Mucosa of stomach (tissue), 1 donor: ENCODE measurements at regions not wholly inside any gene's neighbourhood (a gene's known extent, or its start where the extent isn't known, plus 50 kb on each side); places are given as distances from the start of the nearest gene placed in this dataset.

ENCODE experiments used
- H3K27me3 ChIP-seq: one replicate; pipeline ENCODE4 v1.7.0; 2013; ENCODE audit warnings: mild to moderate bottlenecking, low read length; ENCODE audit not compliant: control insufficient read depth, insufficient read depth
- H3K36me3 ChIP-seq: one replicate; pipeline ENCODE4 v1.7.0; 2013; ENCODE audit warnings: low read length; ENCODE audit not compliant: control insufficient read depth, insufficient read depth
- H3K4me1 ChIP-seq: one replicate; pipeline ENCODE4 v1.7.0; 2013; ENCODE audit warnings: mild to moderate bottlenecking, low read length; ENCODE audit not compliant: control insufficient read depth, insufficient read depth
- H3K4me3 ChIP-seq: one replicate; pipeline ENCODE4 v1.7.0; 2013; ENCODE audit warnings: low read length
- H3K9ac ChIP-seq: one replicate; pipeline ENCODE4 v1.7.0; 2013; ENCODE audit warnings: mild to moderate bottlenecking, low read length, moderate library complexity
- H3K9me3 ChIP-seq: one replicate; pipeline ENCODE4 v1.7.0; 2013; ENCODE audit warnings: mild to moderate bottlenecking, low read length, moderate library complexity; ENCODE audit not compliant: control insufficient read depth
- donor health status: Pancreatic carcinoma.

- H3K36me3 ChIP-seq: no peaks in the 10 kb centered on the region
- H3K4me3 ChIP-seq: no peak overlapping the region
- no peaks in the 10 kb centered on the region for H3K4me1 ChIP-seq
- H3K9me3 ChIP-seq: no peaks in the 10 kb centered on the region
- no peaks in the 10 kb centered on the region for H3K27me3 ChIP-seq
- H3K9ac ChIP-seq: no peak overlapping the region
Observed at GRCh38 chr12:87930033-87930432, 99.2 kb downstream of the C12orf50 start.

GRCh38 chr12:87929346-87929745 is 99.9 kb downstream of the C12orf50 start:
- H3K27me3 ChIP-seq: no peaks in the 10 kb centered on the region
- H3K9ac ChIP-seq: no peak overlapping the region
- H3K4me1 ChIP-seq: no peaks in the 10 kb centered on the region
- H3K4me3 ChIP-seq: no peak overlapping the region
- H3K9me3 ChIP-seq: no peaks in the 10 kb centered on the region
- no peaks in the 10 kb centered on the region for H3K36me3 ChIP-seq

GRCh38 chr12:87928031-87928430 is 101.2 kb downstream of the C12orf50 start:
- no peaks in the 10 kb centered on the region for H3K27me3 ChIP-seq
- H3K4me3 ChIP-seq: no peak overlapping the region
- no peak overlapping the region for H3K9ac ChIP-seq
- H3K9me3 ChIP-seq: no peaks in the 10 kb centered on the region
- no peaks in the 10 kb centered on the region for H3K36me3 ChIP-seq
- no peaks in the 10 kb centered on the region for H3K4me1 ChIP-seq

DNA sequence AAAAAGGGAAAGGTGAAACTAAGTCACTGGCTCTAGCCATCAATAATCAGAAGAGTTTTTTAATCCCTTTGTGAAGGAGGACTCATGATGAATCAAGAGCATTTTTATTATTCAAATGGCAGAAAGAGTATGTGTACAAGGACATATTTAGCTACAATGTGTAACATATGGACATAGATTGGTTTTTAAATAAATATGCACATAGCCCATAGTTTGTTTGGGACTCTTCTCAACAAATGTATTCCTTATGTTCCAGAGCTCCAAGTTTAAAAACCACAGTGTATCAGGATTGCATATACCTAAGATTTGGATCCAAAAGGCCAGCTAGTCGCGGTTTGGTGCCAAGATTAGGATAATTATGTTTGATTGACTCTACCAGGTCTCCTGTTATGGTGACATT is 104.2 kb downstream of the C12orf50 start:
- H3K36me3 ChIP-seq: no peaks in the 10 kb centered on the region
- H3K27me3 ChIP-seq: no peaks in the 10 kb centered on the region
- no peak overlapping the region for H3K4me3 ChIP-seq
- no peak overlapping the region for H3K9ac ChIP-seq
- no peaks in the 10 kb centered on the region for H3K4me1 ChIP-seq
- no peaks in the 10 kb centered on the region for H3K9me3 ChIP-seq

DNA sequence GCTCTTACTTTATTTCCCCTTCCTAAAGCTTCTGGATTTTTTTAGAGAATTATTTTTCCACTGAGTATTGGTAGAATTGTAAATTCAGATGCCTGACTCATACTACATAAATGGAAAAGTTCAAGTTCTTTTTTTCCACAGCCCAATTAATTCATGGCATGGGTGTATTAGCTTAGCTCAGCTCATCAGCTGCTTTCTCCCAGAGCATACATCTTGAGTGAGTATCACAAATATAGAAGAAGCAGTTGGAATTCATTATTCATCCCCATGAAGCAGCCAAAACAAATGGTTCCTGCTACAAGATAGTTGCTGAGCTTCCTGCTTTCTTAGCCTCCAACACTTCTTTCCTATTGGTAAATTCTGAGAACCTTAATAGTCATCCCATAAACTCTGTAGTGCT is 105.1 kb downstream of the C12orf50 start:
- H3K9ac ChIP-seq: no peak overlapping the region

DNA sequence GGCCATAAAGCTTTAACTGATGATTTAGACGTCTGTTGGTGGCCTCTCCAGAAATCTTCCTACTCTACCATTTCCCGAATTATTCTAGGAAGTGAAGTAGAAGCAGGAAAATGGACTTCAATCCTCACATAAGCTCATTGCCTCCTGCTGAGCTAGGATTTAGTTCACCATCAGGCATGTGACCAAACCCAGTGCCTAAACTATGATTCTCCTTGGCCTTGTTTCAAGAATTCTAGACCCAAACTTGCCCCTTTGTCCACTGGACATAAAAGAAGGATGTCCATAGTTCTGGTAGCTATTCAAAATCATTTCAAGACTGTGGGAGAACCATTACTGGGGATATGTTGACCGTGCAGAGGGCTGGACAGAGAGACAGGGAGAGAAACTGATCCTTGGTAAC is 105.8 kb downstream of the C12orf50 start:
- H3K4me1 ChIP-seq: no peaks in the 10 kb centered on the region

More for the DNA sequence above, 105.1 kb downstream of the C12orf50 start:
- no peaks in the 10 kb centered on the region for H3K4me1 ChIP-seq
- no peak overlapping the region for H3K4me3 ChIP-seq
- H3K27me3 ChIP-seq: no peaks in the 10 kb centered on the region
- H3K36me3 ChIP-seq: no peaks in the 10 kb centered on the region
- H3K9me3 ChIP-seq: no peaks in the 10 kb centered on the region

GRCh38 chr12:87922736-87923135 is 106.5 kb downstream of the C12orf50 start:
- H3K27me3 ChIP-seq: no peaks in the 10 kb centered on the region
- no peaks in the 10 kb centered on the region for H3K9me3 ChIP-seq
- no peak overlapping the region for H3K9ac ChIP-seq
- no peaks in the 10 kb centered on the region for H3K4me1 ChIP-seq
- H3K4me3 ChIP-seq: no peak overlapping the region
- no peaks in the 10 kb centered on the region for H3K36me3 ChIP-seq

More for the DNA sequence above, 105.8 kb downstream of the C12orf50 start:
- Histone ChIP-seq H3K9ac (no peak overlapping the region), H3K27me3 (no peaks in the 10 kb centered on the region), H3K36me3 (no peaks in the 10 kb centered on the region), H3K9me3 (no peaks in the 10 kb centered on the region), H3K4me3 (no peak overlapping the region)

- H3K4me3 ChIP-seq: no peak overlapping the region
- H3K9ac ChIP-seq: no peak overlapping the region
- no peaks in the 10 kb centered on the region for H3K36me3 ChIP-seq
- H3K4me1 ChIP-seq: no peaks in the 10 kb centered on the region
- H3K9me3 ChIP-seq: no peaks in the 10 kb centered on the region
- no peaks in the 10 kb centered on the region for H3K27me3 ChIP-seq
Observed at GRCh38 chr12:87921621-87922020, 107.6 kb downstream of the C12orf50 start.

- Histone ChIP-seq H3K36me3 (no peaks in the 10 kb centered on the region), H3K9me3 (no peaks in the 10 kb centered on the region), H3K4me3 (no peak overlapping the region), H3K27me3 (no peaks in the 10 kb centered on the region), H3K4me1 (no peaks in the 10 kb centered on the region), H3K9ac (no peak overlapping the region)
Observed at GRCh38 chr12:87920139-87920538, 109.1 kb downstream of the C12orf50 start.

GRCh38 chr12:87901457-87901856 is 127.7 kb downstream of the C12orf50 start:
- Histone ChIP-seq H3K9me3 (no peaks in the 10 kb centered on the region), H3K4me3 (no peak overlapping the region), H3K36me3 (no peaks in the 10 kb centered on the region), H3K9ac (no peak overlapping the region), H3K27me3 (no peaks in the 10 kb centered on the region), H3K4me1 (no peaks in the 10 kb centered on the region)

DNA sequence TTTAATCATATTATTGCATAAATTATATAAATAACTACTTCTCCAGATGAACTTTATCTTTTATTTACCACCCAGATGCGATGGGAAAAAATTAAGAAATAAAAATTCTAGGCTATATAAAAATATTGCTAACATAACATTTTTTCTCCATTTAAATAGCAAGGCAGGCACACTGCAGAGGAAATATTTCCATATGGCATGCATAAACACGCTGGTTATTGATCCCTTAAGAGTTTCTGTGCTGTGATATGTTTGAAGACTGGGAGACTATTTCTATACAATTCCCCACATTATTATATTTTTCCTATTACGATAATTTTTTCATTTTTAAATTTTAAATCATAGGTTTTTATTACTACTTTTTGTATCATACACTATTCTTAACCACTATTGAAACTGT is 131.5 kb downstream of the C12orf50 start:
- H3K9me3 ChIP-seq: no peaks in the 10 kb centered on the region
- H3K4me3 ChIP-seq: no peak overlapping the region
- H3K9ac ChIP-seq: no peak overlapping the region
- no peaks in the 10 kb centered on the region for H3K4me1 ChIP-seq
- H3K27me3 ChIP-seq: no peaks in the 10 kb centered on the region
- no peaks in the 10 kb centered on the region for H3K36me3 ChIP-seq

DNA sequence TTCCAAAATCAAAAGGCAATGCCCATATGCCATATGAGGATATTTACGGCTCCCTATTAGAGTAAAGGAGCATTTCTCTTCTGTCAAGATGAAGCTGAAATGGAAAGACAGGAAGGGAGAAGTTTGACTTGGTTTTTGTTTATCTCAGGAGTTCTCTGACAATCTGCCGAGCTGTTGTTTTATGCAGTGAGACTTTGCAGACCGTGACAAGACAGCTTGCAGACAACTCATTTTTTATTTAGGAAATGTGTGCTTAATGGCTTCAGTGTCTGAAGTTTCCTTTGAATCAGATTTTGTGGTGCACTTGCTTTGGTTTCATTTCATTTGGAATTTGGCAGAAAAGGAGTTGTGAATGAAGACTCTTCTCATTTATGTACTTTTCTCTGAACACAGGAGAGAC is 145.4 kb downstream of the C12orf50 start:
- H3K36me3 ChIP-seq: no peaks in the 10 kb centered on the region
- no peaks in the 10 kb centered on the region for H3K4me1 ChIP-seq
- H3K9ac ChIP-seq: no peak overlapping the region
- no peaks in the 10 kb centered on the region for H3K27me3 ChIP-seq
- no peaks in the 10 kb centered on the region for H3K9me3 ChIP-seq
- H3K4me3 ChIP-seq: no peak overlapping the region

DNA sequence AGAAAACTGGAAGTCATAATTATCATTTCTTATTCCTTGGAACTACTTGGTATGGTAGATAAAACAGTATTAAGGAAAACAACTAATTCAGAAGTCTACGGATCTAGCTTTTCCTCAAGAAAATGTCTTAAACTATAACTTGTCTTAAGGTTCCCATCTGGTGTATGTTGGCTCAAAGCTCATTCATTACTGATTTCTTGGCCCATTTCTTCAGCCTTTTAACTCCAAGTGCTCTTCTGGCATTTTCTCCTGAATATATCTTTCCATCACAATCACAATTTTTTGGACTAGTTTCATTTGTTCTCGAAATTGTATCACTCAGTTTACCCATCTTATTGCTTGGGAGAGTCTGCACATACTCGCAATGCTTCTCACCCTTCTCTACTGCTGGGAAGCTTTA is 150.1 kb downstream of the C12orf50 start:
- Histone ChIP-seq H3K9me3 (no peaks in the 10 kb centered on the region), H3K4me3 (no peak overlapping the region), H3K4me1 (no peaks in the 10 kb centered on the region), H3K36me3 (no peaks in the 10 kb centered on the region), H3K27me3 (no peaks in the 10 kb centered on the region), H3K9ac (no peak overlapping the region)
